Heart left ventricle (tissue), 16 donors: ENCODE measurements at regions not wholly inside any gene's neighbourhood (a gene's known extent, or its start where the extent isn't known, plus 50 kb on each side); places are given as distances from the start of the nearest gene placed in this dataset.

Experiments
- ATAC-seq, 4 donors: fragments of 200-7000 bp; cut with Tn5 transposase; one replicate each; pipeline ENCODE4 v1.9.1; 2020 to 2022; ENCODE audit warnings: moderate library complexity in 4 of 4, mild to moderate bottlenecking in 3 of 4, moderate number of reproducible peaks in 1 of 4
- DNase-seq, 5 donors: peaks; one replicate each; pipeline ENCODE4 v3.0.0-alpha.2; 2020
- H3K27ac ChIP-seq, 12 donors: fragments of 200-600 bp; sonication (generic) in 4 of 12; one replicate each; pipeline versions ENCODE4 v1.5.0 to v1.8.0; 2016 to 2022; ENCODE audit warnings: mild to moderate bottlenecking in 2 of 12
- H3K27me3 ChIP-seq, 9 donors: fragments of 200-600 bp; sonication (generic) in 2 of 9; one replicate each; pipeline versions ENCODE4 v1.5.1 to v1.8.0; 2016 to 2022; ENCODE audit warnings: mild to moderate bottlenecking in 3 of 9
- H3K36me3 ChIP-seq, 9 donors: fragments of 200-600 bp; sonication (generic) in 2 of 9; one replicate each; pipeline versions ENCODE4 v1.5.0 to v1.8.0; 2018 to 2022; ENCODE audit warnings: mild to moderate bottlenecking in 2 of 9
- H3K4me1 ChIP-seq, 12 donors: fragments of 200-600 bp; sonication (generic) in 4 of 12; one replicate each; pipeline versions ENCODE4 v1.5.0 to v1.8.0; 2016 to 2022; ENCODE audit warnings: mild to moderate bottlenecking in 3 of 12
- H3K4me3 ChIP-seq, 12 donors: fragments of 200-600 bp; sonication (generic) in 4 of 12; one replicate each; pipeline versions ENCODE4 v1.5.0 to v1.8.0; 2017 to 2022; ENCODE audit warnings: mild to moderate bottlenecking in 9 of 12, moderate library complexity in 4 of 12
- H3K9me3 ChIP-seq, 12 donors: fragments of 200-600 bp; sonication (generic) in 4 of 12; one replicate each; pipeline versions ENCODE4 v1.5.0 to v1.8.0; 2016 to 2022; ENCODE audit warnings: mild to moderate bottlenecking in 1 of 12
- POLR2A ChIP-seq, 2 donors: fragments of 450-650 bp; IDR thresholded peaks; one replicate each; pipeline ENCODE4 v1.6.1; 2017; ENCODE audit warnings: antibody characterized with exemption in 2 of 2, mild to moderate bottlenecking in 2 of 2, moderate library complexity in 2 of 2
- WGBS, 4 donors: extraction: QIAGEN DNeasy Blood & Tissue Kit in 2 of 4; methylation state at CpG; one replicate each; pipeline versions ENCODE4 v1.1.5 to v1.1.7; 2013 to 2018; 5-methylcytosine and 5-hydroxymethylcytosine counted together
- intact Hi-C, 10 donors: fragments of 100-400 bp; cut with DNase I; formaldehyde crosslinking; loops; one replicate each; pipeline versions ENCODE4 v1.11.1 to v1.14.2; 2022
- TF ChIP-seq, protein P1 (sequence below), 12 donors: fragments of 200-600 bp; sonication (generic) in 4 of 12; IDR thresholded peaks; one replicate each; pipeline versions ENCODE4 v1.5.0 to v1.8.0; 2018 to 2022; ENCODE audit warnings: antibody characterized with exemption in 12 of 12, mild to moderate bottlenecking in 5 of 12
- donor health status: ischemic (EF 13 %, LVEDD 7.1; RV severe dilation, severe dysfunction).
- donor health status: healthy with polysubstance abuse.
- donor health status: DM: no; HTN: yes; CAD: no.
- donor health status: DM: no; HTN: no; CAD: no.
- donor health status: ischemic (EF 25% LVEDD 6.9; RV normal size, moderate dysfunction).
- donor health status: ischemic (EF 25% LVEDD 5.7; RV mildly dilated, moderate dysfunction).
- donor health status: healthy.
- donor health status: DM: yes; HTN: yes; CAD: no.
- donor health status: ischemic (EF 35%, LVEDD 5.7; RV mildly dilated, moderate dysfunction).
- donor health status: nonischemic (EF 11% LVEDD 7.7; RV severe dilation, severe dysfunction).
- donor health status: DM: yes; HTN: yes; CAD: no.
- donor health status: PGD.
- donor health status: ischemic (EF 29% LVEDD 5.4; RV normal size, mild dysfunction).
- donor health status: nonischemic (EF 23%, LVEDD 6.1; RV moderate dilation, normal function).

DNA sequence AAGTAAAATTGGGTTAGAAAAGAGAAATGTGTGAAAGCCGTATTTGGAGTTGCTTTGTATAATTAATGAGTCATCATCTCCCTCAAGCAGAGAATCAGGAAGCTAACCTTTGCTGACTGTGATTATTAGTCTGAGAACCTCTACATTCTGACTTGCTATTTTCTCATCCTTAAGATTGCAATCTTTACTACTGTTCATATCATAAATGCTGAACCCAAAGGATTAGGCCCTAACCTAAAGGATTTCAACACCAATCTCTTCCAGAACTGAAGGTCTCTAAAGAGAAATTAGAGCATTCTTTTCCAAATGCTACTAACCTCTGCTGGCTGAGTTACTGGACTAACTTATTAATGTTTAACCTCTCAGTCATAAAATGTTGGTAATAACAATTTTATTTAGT is 538.1 kb upstream of the MEF2C start:
- H3K27ac ChIP-seq: peak overlapping the region in 1 of 12 donors; percentile 34
- H3K27me3 ChIP-seq: no peaks in the 10 kb centered on the region
- ATAC-seq (no peak), DNase-seq (no peak)
- no peak overlapping the region for H3K4me3 ChIP-seq
- H3K4me1 ChIP-seq: no peaks in the 10 kb centered on the region
- no peak for TF ChIP-seq POLR2A (IDR thresholded peaks at IDR 0.05)
- TF ChIP-seq, protein P1, sequence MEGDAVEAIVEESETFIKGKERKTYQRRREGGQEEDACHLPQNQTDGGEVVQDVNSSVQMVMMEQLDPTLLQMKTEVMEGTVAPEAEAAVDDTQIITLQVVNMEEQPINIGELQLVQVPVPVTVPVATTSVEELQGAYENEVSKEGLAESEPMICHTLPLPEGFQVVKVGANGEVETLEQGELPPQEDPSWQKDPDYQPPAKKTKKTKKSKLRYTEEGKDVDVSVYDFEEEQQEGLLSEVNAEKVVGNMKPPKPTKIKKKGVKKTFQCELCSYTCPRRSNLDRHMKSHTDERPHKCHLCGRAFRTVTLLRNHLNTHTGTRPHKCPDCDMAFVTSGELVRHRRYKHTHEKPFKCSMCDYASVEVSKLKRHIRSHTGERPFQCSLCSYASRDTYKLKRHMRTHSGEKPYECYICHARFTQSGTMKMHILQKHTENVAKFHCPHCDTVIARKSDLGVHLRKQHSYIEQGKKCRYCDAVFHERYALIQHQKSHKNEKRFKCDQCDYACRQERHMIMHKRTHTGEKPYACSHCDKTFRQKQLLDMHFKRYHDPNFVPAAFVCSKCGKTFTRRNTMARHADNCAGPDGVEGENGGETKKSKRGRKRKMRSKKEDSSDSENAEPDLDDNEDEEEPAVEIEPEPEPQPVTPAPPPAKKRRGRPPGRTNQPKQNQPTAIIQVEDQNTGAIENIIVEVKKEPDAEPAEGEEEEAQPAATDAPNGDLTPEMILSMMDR (IDR thresholded peaks at IDR 0.05): no peak
- peaks cover 0 to 15% (median 0%) of the 10 kb centered on the region in 12 donors for H3K9me3 ChIP-seq
- WGBS, 4 donors: 46 to 66% (median 55%) methylated on average over 1 of the region's 1 CpG
- H3K36me3 ChIP-seq: no peaks in the 10 kb centered on the region
- intact Hi-C loops: no loop called here

DNA sequence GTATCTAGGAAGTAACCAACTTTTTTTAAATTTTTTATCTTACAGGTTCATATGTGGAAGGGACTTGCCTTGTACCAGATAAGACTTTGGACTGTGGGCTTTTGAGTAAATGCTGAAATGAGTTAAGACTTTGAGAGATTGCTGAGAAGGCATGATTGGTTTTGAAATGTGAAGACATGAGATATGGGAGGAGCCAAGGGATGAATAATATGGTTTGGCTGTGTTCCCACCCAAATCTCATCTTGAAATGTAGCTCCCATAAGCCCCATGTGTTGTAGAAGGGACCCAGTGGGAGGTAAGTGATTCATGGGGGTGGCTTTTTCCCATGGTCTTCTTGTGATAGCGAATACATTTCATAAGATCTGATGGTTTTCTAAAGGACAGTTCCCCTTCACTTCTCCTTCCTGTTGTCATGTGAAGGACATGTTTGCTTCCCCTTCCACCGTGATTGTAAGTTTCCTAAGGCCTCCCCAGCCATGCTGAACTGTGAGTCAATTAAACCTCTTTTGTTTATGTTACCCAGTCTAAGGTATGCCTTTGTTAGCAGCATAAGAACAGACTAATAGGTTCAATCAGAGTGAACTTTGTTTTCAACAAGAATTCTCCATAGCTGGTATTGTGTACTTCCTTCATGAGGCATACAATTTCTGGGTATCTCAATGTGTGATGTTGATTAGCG is 535.6 kb upstream of the MEF2C start:
- 76 to 87% (median 80%) methylated on average over 3 of the region's 3 CpGs for WGBS, 4 donors
- TF ChIP-seq, protein P1 (IDR thresholded peaks at IDR 0.05): no peak
- TF ChIP-seq POLR2A (IDR thresholded peaks at IDR 0.05): no peak
- no peaks in the 10 kb centered on the region for H3K4me1 ChIP-seq
- intact Hi-C loops: no loop called here
- H3K4me3 ChIP-seq: no peak overlapping the region
- peak overlapping the region in 1 of 12 donors; percentile 19 for H3K27ac ChIP-seq
- ATAC-seq: peak in 1 of 4 donors; percentile 29
- no peaks in the 10 kb centered on the region for H3K36me3 ChIP-seq
- H3K9me3 ChIP-seq: peaks cover 0 to 8% (median 0%) of the 10 kb centered on the region in 12 donors
- no peaks in the 10 kb centered on the region for H3K27me3 ChIP-seq
- no peak for DNase-seq

DNA sequence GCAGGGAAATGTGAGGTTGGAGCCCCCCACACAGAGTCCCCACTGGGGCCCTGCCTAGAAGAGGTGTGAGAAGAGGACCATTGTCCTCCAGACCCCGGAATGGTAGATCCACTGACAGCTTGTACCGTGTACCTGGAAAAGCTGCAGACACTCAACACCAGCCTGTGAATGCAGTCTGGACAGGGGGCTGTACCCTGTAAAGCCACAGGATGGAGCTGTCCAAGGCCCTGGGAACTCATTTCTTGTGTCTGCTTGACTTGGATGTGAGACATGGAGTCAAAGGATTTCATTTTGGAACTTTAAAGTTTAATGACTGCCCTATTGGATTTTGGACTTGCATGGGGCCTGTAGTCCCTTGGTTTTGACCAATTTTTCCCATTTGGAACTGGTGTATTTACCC is 535.0 kb upstream of the MEF2C start:
- no peak overlapping the region for H3K4me3 ChIP-seq
- H3K4me1 ChIP-seq: no peaks in the 10 kb centered on the region
- TF ChIP-seq POLR2A (IDR thresholded peaks at IDR 0.05): no peak
- TF ChIP-seq, protein P1 (IDR thresholded peaks at IDR 0.05): peak in 1 of 12 donors; percentile 14
- H3K9me3 ChIP-seq: peaks cover 0 to 3% (median 0%) of the 10 kb centered on the region in 12 donors
- intact Hi-C loops: no loop called here
- no peak overlapping the region for H3K27ac ChIP-seq
- 70 to 79% (median 75%) methylated on average over 2 of the region's 2 CpGs for WGBS, 4 donors
- ATAC-seq (no peak), DNase-seq (no peak)
- H3K27me3 ChIP-seq: no peaks in the 10 kb centered on the region
- no peaks in the 10 kb centered on the region for H3K36me3 ChIP-seq

DNA sequence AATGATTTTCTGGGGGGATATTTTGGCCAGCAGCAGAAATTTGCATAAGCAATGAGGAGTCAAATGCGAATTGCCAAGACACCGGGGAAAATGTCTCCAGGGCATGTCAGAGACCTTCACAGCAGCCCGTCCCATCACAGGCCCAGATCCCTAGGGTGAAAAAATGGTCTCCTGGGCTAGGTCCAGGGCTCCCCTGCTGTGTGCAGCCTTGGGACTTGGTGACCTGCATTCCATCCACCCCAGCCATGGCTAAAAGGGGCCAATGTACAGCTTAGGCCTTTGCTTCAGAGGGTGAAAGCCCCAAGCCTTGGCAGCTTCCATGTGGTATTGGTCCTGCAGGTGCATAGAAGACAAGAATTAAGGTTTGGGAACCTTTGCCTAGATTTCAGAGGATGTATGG is 534.5 kb upstream of the MEF2C start:
- WGBS, 4 donors: 96 to 98% (median 98%) methylated on average over 3 of the region's 3 CpGs
- intact Hi-C loops: no loop called here
- no peaks in the 10 kb centered on the region for H3K27me3 ChIP-seq

More for the DNA sequence above, 534.5 kb upstream of the MEF2C start:
- DNase-seq: no peak
- TF ChIP-seq POLR2A (IDR thresholded peaks at IDR 0.05): no peak
- TF ChIP-seq, protein P1 (IDR thresholded peaks at IDR 0.05): no peak
- Histone ChIP-seq H3K27ac (no peak overlapping the region), H3K36me3 (no peaks in the 10 kb centered on the region), H3K4me3 (no peak overlapping the region), H3K9me3 (no peaks in the 10 kb centered on the region), H3K4me1 (no peaks in the 10 kb centered on the region)
- ATAC-seq: no peak
